ENCODE measurements at regions not wholly inside any gene's neighbourhood (a gene's known extent, or its start where the extent isn't known, plus 50 kb on each side); places are given as distances from the start of the nearest gene placed in this dataset.
"Not testable (repeated sequence)": the region's sequence is repeated elsewhere in the genome, so short reads cannot be mapped to it uniquely, and the experiment has no call there.

- DNase-seq, result no peak
Observed at GRCh38 chr3:11711876-11712275, 68.2 kb upstream of the VGLL4 start.

GRCh38 chr3:11709782-11710181, 66.1 kb upstream of the VGLL4 start:
- no peak for DNase-seq

- DNase-seq, result not testable (repeated sequence)
Observed at GRCh38 chr3:11707084-11707483, 63.4 kb upstream of the VGLL4 start.

GRCh38 chr3:11706604-11707003, 62.9 kb upstream of the VGLL4 start:
- no peak for DNase-seq

GRCh38 chr3:11705049-11705448, 61.3 kb upstream of the VGLL4 start:
- no peak for DNase-seq

- no peak for DNase-seq
Observed at GRCh38 chr3:11703146-11703545, 59.4 kb upstream of the VGLL4 start.

- no peak for DNase-seq
Observed at GRCh38 chr3:11699083-11699427, 55.3 kb upstream of the VGLL4 start.

GRCh38 chr3:11698326-11699082, 54.8 kb upstream of the VGLL4 start:
- DNase-seq, result no peak

- no peak for DNase-seq
Observed at GRCh38 chr3:11697701-11698100, 54.0 kb upstream of the VGLL4 start.

- DNase-seq, result no peak
Observed at GRCh38 chr3:11696054-11696453, 52.3 kb upstream of the VGLL4 start.

All from activated CD8-positive, alpha-beta memory T cell treated with anti-CD3 and anti-CD28 coated beads for 24 hours (primary cell).